HepG2 (cell line): ENCODE measurements at regions not wholly inside any gene's neighbourhood (a gene's known extent, or its start where the extent isn't known, plus 50 kb on each side); places are given as distances from the start of the nearest gene placed in this dataset.

Source experiments
- ATAC-seq: fragments of 200-7000 bp; cut with Tn5 transposase; 3 replicates; pipeline ENCODE4 v1.9.1; 2020; ENCODE audit warnings: mild to moderate bottlenecking, moderate library complexity
- BruUV-seq: library from RNA; stranded (reverse); fragments of 400-500 nt; replicated peaks from 2 replicates; lab custom pipeline; 2021; lab: Mats Ljungman, UMichigan
- CTCF ChIA-PET: fragments of 300-600 bp; formaldehyde crosslinking; extraction: SDS; loops from one replicate; lab custom pipeline; 2021; ENCODE audit warnings: low total read pairs, inconsistent platforms, low intra/inter-chr PET ratio; lab: Yijun Ruan, JAX
- POLR2A ChIA-PET: fragments of 350-600 bp; sonication (Branson Sonifier 250); formaldehyde crosslinking; loops from one replicate; lab custom pipeline; 2020; ENCODE audit warnings: antibody characterized with exemption, inconsistent platforms; lab: Yijun Ruan, JAX
- DNase-seq: peaks from one replicate; pipeline ENCODE4 v3.0.0-alpha.2; 2015; ENCODE audit warnings: low spot score
- FAIRE-seq: peaks from 3 replicates; lab custom pipeline; 2011; peaks lifted over from hg19 to GRCh38; lab: Jason Lieb, UNC
- H2AFZ ChIP-seq: one replicate; pipeline ENCODE4 v1.6.1; 2011; ENCODE audit warnings: low read length, inconsistent platforms
- H3K27ac ChIP-seq: fragments of 300-600 bp; 3 replicates; pipeline ENCODE4 v1.8.0; 2011; ENCODE audit warnings: mixed run types, mild to moderate bottlenecking, mixed read lengths, low read length, inconsistent platforms; ENCODE audit not compliant: insufficient read depth; ENCODE audit errors: extremely low read length
- H3K27me3 ChIP-seq, 2 experiments: fragments of 200-600 bp in 1 of 2; 2 replicates in 1 of 2; 3 replicates in 1 of 2; pipeline versions ENCODE4 v1.6.0 to v1.8.0; 2011; ENCODE audit warnings: low read length in 2 of 2, mild to moderate bottlenecking in 2 of 2, moderate library complexity in 2 of 2, inconsistent platforms in 1 of 2; ENCODE audit not compliant: insufficient read depth in 2 of 2, control insufficient read depth in 1 of 2
- H3K36me3 ChIP-seq, 2 experiments: fragments of 200-600 bp in 1 of 2; replicated peaks in 1 of 2; 2 replicates in 1 of 2; 3 replicates in 1 of 2; pipeline versions ENCODE4 v1.5.1 to v1.8.0; 2011; ENCODE audit warnings: low read length in 2 of 2, inconsistent platforms in 1 of 2; ENCODE audit not compliant: insufficient read depth in 2 of 2, control insufficient read depth in 1 of 2
- H3K4me1 ChIP-seq: 2 replicates; pipeline ENCODE4 v1.5.1; 2012; ENCODE audit warnings: low read length, inconsistent platforms; ENCODE audit not compliant: insufficient read depth
- H3K4me2 ChIP-seq: 2 replicates; pipeline ENCODE4 v1.6.0; 2011; ENCODE audit warnings: low read depth, low read length, inconsistent platforms
- H3K4me3 ChIP-seq, 3 experiments: fragments of 200-600 bp in 1 of 3; sonication (generic), shearing (Covaris generic) in 1 of 3; replicated peaks in 1 of 3; 2 replicates each; pipeline ENCODE4 v1.5.1; 2011 to 2016; ENCODE audit warnings: low read length in 3 of 3, inconsistent platforms in 2 of 3, low read depth in 2 of 3, mild to moderate bottlenecking in 2 of 3, control low read depth in 1 of 3, mixed read lengths in 1 of 3; ENCODE audit not compliant: insufficient read depth in 1 of 3
- H3K79me2 ChIP-seq: one replicate; pipeline ENCODE4 v1.6.1; 2011; ENCODE audit warnings: low read length, inconsistent platforms; ENCODE audit not compliant: insufficient read depth
- H3K9ac ChIP-seq: 2 replicates; pipeline ENCODE4 v1.6.0; 2011; ENCODE audit warnings: mild to moderate bottlenecking, low read depth, low read length, inconsistent platforms; ENCODE audit not compliant: insufficient read depth
- H3K9me3 ChIP-seq: 2 replicates; pipeline ENCODE4 v1.5.1; 2012; ENCODE audit warnings: mild to moderate bottlenecking, low read length
- H4K20me1 ChIP-seq: 2 replicates; pipeline ENCODE4 v1.6.0; 2011; ENCODE audit warnings: inconsistent platforms, mild to moderate bottlenecking, low read length, moderate library complexity; ENCODE audit not compliant: insufficient read depth
- AGO1 ChIP-seq: fragments of 200-400 bp; formaldehyde crosslinking; IDR thresholded peaks from 2 replicates; pipeline ENCODE4 v1.6.1; 2017; ENCODE audit warnings: mild to moderate bottlenecking, low read depth, low read length, moderate library complexity; ENCODE audit not compliant: poor library complexity, severe bottlenecking
- CSRNP1 ChIP-seq: sonication (generic); formaldehyde crosslinking; IDR thresholded peaks from 2 replicates; pipeline ENCODE4 v1.8.1; 2023; ENCODE audit warnings: mild to moderate bottlenecking, missing genetic modification reagents
- HNRNPUL1 ChIP-seq: fragments of 200-400 bp; formaldehyde crosslinking; IDR thresholded peaks from 2 replicates; pipeline ENCODE4 v1.6.1; 2017; ENCODE audit warnings: low read depth, mild to moderate bottlenecking, low read length, moderate library complexity
- IRF9 ChIP-seq: sonication (generic); formaldehyde crosslinking; IDR thresholded peaks from 2 replicates; pipeline ENCODE4 v1.8.0; 2022; ENCODE audit warnings: missing genetic modification reagents, mild to moderate bottlenecking, borderline replicate concordance
- JUN ChIP-seq: sonication (generic); formaldehyde crosslinking; IDR thresholded peaks from 2 replicates; pipeline ENCODE4 v1.4.0; 2020; ENCODE audit warnings: mild to moderate bottlenecking, missing genetic modification reagents
- MEIS1 ChIP-seq: sonication (generic); formaldehyde crosslinking; IDR thresholded peaks from 2 replicates; pipeline ENCODE4 v1.9.0; 2021; ENCODE audit warnings: mild to moderate bottlenecking, missing genetic modification reagents, moderate library complexity, borderline replicate concordance
- MIER3 ChIP-seq: IDR thresholded peaks from 2 replicates; pipeline ENCODE4 v1.6.1; 2016; ENCODE audit warnings: missing compliant biosample characterization, borderline replicate concordance
- PLRG1 ChIP-seq: fragments of 450-650 bp; conservative IDR thresholded peaks from 2 replicates; pipeline ENCODE4 v1.6.1; 2016
- SIN3B ChIP-seq: fragments of 150-350 bp; IDR thresholded peaks from 2 replicates; pipeline ENCODE4 v1.6.1; 2014; ENCODE audit warnings: low read length
- SKIL ChIP-seq: sonication (generic); formaldehyde crosslinking; IDR thresholded peaks from 2 replicates; pipeline ENCODE4 v1.8.0; 2022; ENCODE audit warnings: missing genetic modification reagents, mild to moderate bottlenecking, moderate library complexity, borderline replicate concordance
- TCF7 ChIP-seq: sonication (generic); IDR thresholded peaks from 2 replicates; pipeline ENCODE4 v1.6.1; 2016; ENCODE audit warnings: antibody characterized with exemption, low read depth
- YEATS2 ChIP-seq: sonication (generic); formaldehyde crosslinking; IDR thresholded peaks from 2 replicates; pipeline ENCODE4 v1.4.0; 2020; ENCODE audit warnings: missing genetic modification reagents, borderline replicate concordance
- ZBTB46 ChIP-seq: sonication (generic); formaldehyde crosslinking; IDR thresholded peaks from 2 replicates; pipeline ENCODE4 v1.4.0; 2020; ENCODE audit warnings: mild to moderate bottlenecking, missing genetic modification reagents, borderline replicate concordance
- ZNF256 ChIP-seq: sonication (generic); formaldehyde crosslinking; conservative IDR thresholded peaks from 2 replicates; pipeline ENCODE4 v1.4.0; 2020; ENCODE audit warnings: missing genetic modification reagents
- ZNF282 ChIP-seq: fragments of 450-650 bp; IDR thresholded peaks from 2 replicates; pipeline ENCODE4 v1.6.1; 2018; ENCODE audit not compliant: partially characterized antibody
- ZNF331 ChIP-seq: sonication (generic); formaldehyde crosslinking; IDR thresholded peaks from 2 replicates; pipeline ENCODE4 v1.4.0; 2020; ENCODE audit warnings: missing genetic modification reagents
- ZNF652 ChIP-seq: IDR thresholded peaks from 2 replicates; pipeline ENCODE4 v1.6.1; 2016; ENCODE audit warnings: low read depth, borderline replicate concordance
- ZSCAN31 ChIP-seq: sonication (generic); formaldehyde crosslinking; IDR thresholded peaks from 2 replicates; pipeline ENCODE4 v1.5.0; 2020; ENCODE audit warnings: low read depth, mild to moderate bottlenecking, missing genetic modification reagents
- WGBS: methylation state at CpG from one replicate; pipeline ENCODE4 v1.1.6; 2017; ENCODE audit warnings: low lambda C conversion rate; 5-methylcytosine and 5-hydroxymethylcytosine counted together
- in situ Hi-C: cut with HindIII; loops from 2 replicates; pipeline ENCODE4 v1.10.0; 2017; ENCODE audit warnings: low pct_unique_long_range_greater_than_20kb; ENCODE audit not compliant: extremely low pct_ligation_motif_present
- intact Hi-C: fragments of 100-400 bp; cut with micrococcal nuclease; formaldehyde crosslinking; loops from one replicate; pipeline ENCODE4 v1.10.0; 2022; ENCODE audit not compliant: unreplicated experiment

- Histone ChIP-seq H4K20me1 (no peaks in the 10 kb centered on the region), H3K4me3 (no peak overlapping the region), H3K79me2 (no peaks in the 10 kb centered on the region), H3K27me3 (no peaks in the 10 kb centered on the region), H3K9me3 (peaks cover 96% of the 10 kb centered on the region), H3K9ac (no peak overlapping the region), H3K36me3 (no peaks in the 10 kb centered on the region), H2AFZ (no peak overlapping the region), H3K4me2 (no peak overlapping the region), H3K27ac (no peak overlapping the region), H3K4me1 (no peaks in the 10 kb centered on the region)
- TF ChIP-seq HNRNPUL1 (no peak), TCF7 (no peak), SKIL (CRISPR knock-in tag) (no peak), ZNF652 (no peak), PLRG1 (no peak), ZBTB46 (CRISPR knock-in tag) (no peak), MIER3 (CRISPR knock-in tag) (no peak), JUN (CRISPR knock-in tag) (no peak), AGO1 (no peak), CSRNP1 (CRISPR knock-in tag) (no peak), ZNF282 (no peak), ZNF331 (CRISPR knock-in tag) (no peak), ZNF256 (no peak), YEATS2 (CRISPR knock-in tag) (no peak), ZSCAN31 (CRISPR knock-in tag) (no peak), IRF9 (no peak), SIN3B (no peak), MEIS1 (no peak)
- 36% methylated on average over 2 of the region's 2 CpGs for WGBS
- DNase-seq (no peak), FAIRE-seq (no peak), ATAC-seq (no peak)
- POLR2A ChIA-PET, result no interaction called here
- intact Hi-C loops (no loop called here), in situ Hi-C loops (no loop called here)
- BruUV-seq, result no TSS peak
- CTCF ChIA-PET, result no interaction called here
These were observed 683.1 kb downstream of the DOK5 start for GRCh38 chr20:55158446-55158845.
